ENCODE measurements at regions not wholly inside any gene's neighbourhood (a gene's known extent, or its start where the extent isn't known, plus 50 kb on each side); places are given as distances from the start of the nearest gene placed in this dataset.

DNA sequence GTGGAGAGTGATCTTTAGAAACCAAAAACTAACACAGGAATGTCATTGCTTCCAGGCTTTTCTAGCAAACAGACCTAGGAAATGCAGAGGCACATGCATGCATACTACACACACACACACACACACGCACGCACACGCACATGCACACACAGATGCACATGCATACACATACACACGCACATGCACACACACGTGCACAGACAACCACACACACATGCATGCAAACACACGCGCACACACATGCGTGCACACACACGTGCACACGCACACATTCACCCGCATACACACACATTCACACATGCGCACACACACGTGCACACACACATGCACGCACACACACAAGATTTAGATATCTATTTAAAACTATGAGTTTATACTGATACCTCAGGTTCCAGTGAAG is 379.5 kb downstream of the ZNF516 start:
- TF ChIP-seq ZNF384 (IDR thresholded peaks at IDR 0.05) (no peak), SUZ12 (IDR thresholded peaks at IDR 0.05) (no peak), NFRKB (IDR thresholded peaks at IDR 0.05) (no peak), ELF4 (IDR thresholded peaks at IDR 0.05) (no peak), HDGF (IDR thresholded peaks at IDR 0.05; ENCODE audit: borderline replicate concordance) (no peak), TARDBP (IDR thresholded peaks at IDR 0.05) (no peak), L3MBTL2 (conservative IDR thresholded peaks at IDR 0.05) (no peak), SP1 (IDR thresholded peaks at IDR 0.05) (no peak), FOXA1 (IDR thresholded peaks at IDR 0.05) (no peak), ARNT (IDR thresholded peaks at IDR 0.05) (no peak), FOXK2 (IDR thresholded peaks at IDR 0.05) (no peak)
- ChIA-PET POLR2A (no interaction called here), CTCF (no interaction called here)
- no peak for DNase-seq (ENCODE audit: extremely low spot score)

DNA sequence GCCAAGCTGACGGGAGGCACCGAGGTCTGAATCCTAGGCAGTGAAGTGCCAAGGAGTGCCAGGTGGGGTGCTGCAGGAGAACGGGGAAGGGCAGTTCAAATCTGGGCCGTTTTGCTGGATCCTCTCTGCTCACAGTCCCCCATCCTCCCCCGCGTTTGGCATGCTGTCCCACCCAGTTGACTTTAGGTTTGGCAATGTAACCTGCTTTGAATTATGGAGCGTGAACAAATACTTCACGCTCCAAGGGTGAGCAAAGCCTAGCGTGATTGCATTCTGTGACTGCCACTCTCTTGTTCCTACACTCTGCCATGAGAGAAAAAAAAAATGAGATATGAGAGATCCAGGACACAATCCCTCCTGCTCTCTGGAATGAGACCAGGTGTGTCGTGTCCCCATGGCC is 381.9 kb downstream of the ZNF516 start:
- DNase-seq (ENCODE audit: extremely low spot score) = no peak
- ChIA-PET CTCF (no interaction called here), POLR2A (no interaction called here)
- TF ChIP-seq BHLHE40 (IDR thresholded peaks at IDR 0.05; ENCODE audit: borderline replicate concordance) (no peak), ZNF384 (IDR thresholded peaks at IDR 0.05) (no peak), L3MBTL2 (conservative IDR thresholded peaks at IDR 0.05) (no peak), FOXA1 (IDR thresholded peaks at IDR 0.05) (no peak), SP1 (IDR thresholded peaks at IDR 0.05) (no peak), CTBP1 (IDR thresholded peaks at IDR 0.05; ENCODE audit: borderline replicate concordance) (no peak), HDGF (IDR thresholded peaks at IDR 0.05; ENCODE audit: borderline replicate concordance) (no peak), LEF1 (IDR thresholded peaks at IDR 0.05; ENCODE audit: borderline replicate concordance) (no peak), FOXK2 (IDR thresholded peaks at IDR 0.05) (no peak), ARNT (IDR thresholded peaks at IDR 0.05) (no peak), TARDBP (IDR thresholded peaks at IDR 0.05) (no peak)
- TF ChIP-seq, protein P1, sequence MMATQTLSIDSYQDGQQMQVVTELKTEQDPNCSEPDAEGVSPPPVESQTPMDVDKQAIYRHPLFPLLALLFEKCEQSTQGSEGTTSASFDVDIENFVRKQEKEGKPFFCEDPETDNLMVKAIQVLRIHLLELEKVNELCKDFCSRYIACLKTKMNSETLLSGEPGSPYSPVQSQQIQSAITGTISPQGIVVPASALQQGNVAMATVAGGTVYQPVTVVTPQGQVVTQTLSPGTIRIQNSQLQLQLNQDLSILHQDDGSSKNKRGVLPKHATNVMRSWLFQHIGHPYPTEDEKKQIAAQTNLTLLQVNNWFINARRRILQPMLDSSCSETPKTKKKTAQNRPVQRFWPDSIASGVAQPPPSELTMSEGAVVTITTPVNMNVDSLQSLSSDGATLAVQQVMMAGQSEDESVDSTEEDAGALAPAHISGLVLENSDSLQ (IDR thresholded peaks at IDR 0.05) = no peak

DNA sequence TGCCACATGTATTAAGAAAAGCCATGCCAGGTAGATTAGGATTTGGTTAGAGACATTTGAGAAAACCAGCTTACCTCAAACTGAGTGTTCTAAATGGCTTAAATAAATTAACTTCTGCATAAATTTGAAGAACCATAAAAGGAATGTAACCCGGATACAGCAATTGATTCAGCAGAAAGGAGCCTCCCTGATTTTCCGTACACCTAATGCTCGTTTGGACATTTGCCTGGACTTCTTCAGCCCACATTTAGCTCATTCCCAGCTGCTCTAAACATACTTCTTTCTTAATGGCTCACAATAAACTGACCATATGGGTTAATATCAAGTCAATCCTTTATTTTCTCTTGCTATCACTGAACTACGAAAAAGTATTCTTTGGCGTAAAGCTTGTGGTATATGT is 392.4 kb downstream of the ZNF516 start:
- TF ChIP-seq HDGF (IDR thresholded peaks at IDR 0.05; ENCODE audit: borderline replicate concordance) (no peak), ELF4 (IDR thresholded peaks at IDR 0.05) (no peak), ZNF384 (IDR thresholded peaks at IDR 0.05) (no peak), BHLHE40 (IDR thresholded peaks at IDR 0.05; ENCODE audit: borderline replicate concordance) (no peak)
- ChIA-PET POLR2A (no interaction called here), CTCF (no interaction called here)
- DNase-seq (ENCODE audit: extremely low spot score) = no peak

DNA sequence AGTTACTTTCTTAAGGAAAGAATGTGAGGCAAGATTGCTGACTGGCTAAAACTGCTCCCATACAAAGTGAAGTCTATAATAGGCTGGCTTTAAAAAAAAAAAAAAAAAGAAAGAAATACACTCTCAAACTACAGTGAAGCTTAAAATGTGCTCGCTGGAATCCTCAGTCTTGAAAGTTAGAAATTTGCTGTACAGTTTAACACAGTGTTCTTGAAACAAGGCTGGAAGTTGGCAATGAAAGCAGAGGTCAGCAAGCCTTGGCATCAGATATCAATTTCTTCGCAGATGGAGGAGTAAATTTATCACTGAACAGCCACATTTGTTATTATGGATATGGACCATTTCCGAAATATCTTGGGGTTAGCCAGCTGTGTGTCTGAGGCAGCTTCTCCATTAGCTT is 392.9 kb downstream of the ZNF516 start:
- no peak for DNase-seq (ENCODE audit: extremely low spot score)
- ChIA-PET POLR2A (no interaction called here), CTCF (no interaction called here)
- TF ChIP-seq FOXA1 (IDR thresholded peaks at IDR 0.05) (no peak), L3MBTL2 (conservative IDR thresholded peaks at IDR 0.05) (no peak), HDGF (IDR thresholded peaks at IDR 0.05; ENCODE audit: borderline replicate concordance) (no peak), ARNT (IDR thresholded peaks at IDR 0.05) (no peak), TARDBP (IDR thresholded peaks at IDR 0.05) (no peak), LEF1 (IDR thresholded peaks at IDR 0.05; ENCODE audit: borderline replicate concordance) (no peak), FOXM1 (IDR thresholded peaks at IDR 0.05; ENCODE audit: borderline replicate concordance) (no peak), ELF4 (IDR thresholded peaks at IDR 0.05) (no peak), SUZ12 (IDR thresholded peaks at IDR 0.05) (no peak), FOXK2 (IDR thresholded peaks at IDR 0.05) (no peak), NFRKB (IDR thresholded peaks at IDR 0.05) (no peak), SP1 (IDR thresholded peaks at IDR 0.05) (no peak), CTBP1 (IDR thresholded peaks at IDR 0.05; ENCODE audit: borderline replicate concordance) (no peak), BHLHE40 (IDR thresholded peaks at IDR 0.05; ENCODE audit: borderline replicate concordance) (no peak), ZNF384 (IDR thresholded peaks at IDR 0.05) (no peak)
- TF ChIP-seq, protein P1 (IDR thresholded peaks at IDR 0.05) = no peak

DNA sequence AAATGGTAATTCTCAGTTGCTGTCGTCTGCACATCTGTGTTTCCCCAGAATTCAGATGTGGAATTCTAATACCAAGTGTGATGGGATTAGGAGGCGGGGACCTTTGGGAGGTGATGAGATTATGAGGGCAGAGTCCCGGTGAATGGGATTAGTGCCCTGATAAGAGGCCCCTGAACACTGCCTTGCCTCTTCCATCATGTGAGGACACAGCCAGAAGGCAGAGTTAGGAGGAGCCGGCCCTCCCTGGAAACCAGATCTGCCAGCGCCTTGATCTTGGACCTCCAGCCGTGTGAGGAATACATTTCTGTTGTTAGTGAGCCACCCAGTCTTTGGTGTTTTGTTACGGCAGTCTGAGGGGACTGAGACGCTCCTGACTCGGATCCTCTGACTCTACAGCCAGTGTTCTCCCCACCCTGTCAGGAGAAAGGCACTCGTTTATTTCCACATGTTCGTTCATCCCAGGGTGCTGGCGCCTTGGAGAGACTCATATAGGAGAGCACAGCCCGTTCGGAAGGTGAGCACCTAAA is 395.0 kb downstream of the ZNF516 start:
- no peak for TF ChIP-seq FOXM1 (IDR thresholded peaks at IDR 0.05; ENCODE audit: borderline replicate concordance)
- no peak for TF ChIP-seq FOXA1 (IDR thresholded peaks at IDR 0.05)
- TF ChIP-seq ELF4 (IDR thresholded peaks at IDR 0.05) = no peak
- no peak for TF ChIP-seq LEF1 (IDR thresholded peaks at IDR 0.05; ENCODE audit: borderline replicate concordance)
- no peak for TF ChIP-seq SUZ12 (IDR thresholded peaks at IDR 0.05)
- no peak for TF ChIP-seq BHLHE40 (IDR thresholded peaks at IDR 0.05; ENCODE audit: borderline replicate concordance)
- no peak for TF ChIP-seq NFRKB (IDR thresholded peaks at IDR 0.05)
- TF ChIP-seq ZNF384 (IDR thresholded peaks at IDR 0.05) = no peak
- TF ChIP-seq L3MBTL2 (conservative IDR thresholded peaks at IDR 0.05) = no peak
- TF ChIP-seq TARDBP (IDR thresholded peaks at IDR 0.05) = no peak
- TF ChIP-seq SP1 (IDR thresholded peaks at IDR 0.05) = no peak
- TF ChIP-seq HDGF (IDR thresholded peaks at IDR 0.05; ENCODE audit: borderline replicate concordance) = no peak
- TF ChIP-seq CTBP1 (IDR thresholded peaks at IDR 0.05; ENCODE audit: borderline replicate concordance) = no peak
- TF ChIP-seq ARNT (IDR thresholded peaks at IDR 0.05) = no peak
- TF ChIP-seq, protein P1 (IDR thresholded peaks at IDR 0.05) = no peak
- no peak for TF ChIP-seq FOXK2 (IDR thresholded peaks at IDR 0.05)
- CTCF ChIA-PET = no interaction called here
- POLR2A ChIA-PET = no interaction called here
- DNase-seq (ENCODE audit: extremely low spot score) = no peak

DNA sequence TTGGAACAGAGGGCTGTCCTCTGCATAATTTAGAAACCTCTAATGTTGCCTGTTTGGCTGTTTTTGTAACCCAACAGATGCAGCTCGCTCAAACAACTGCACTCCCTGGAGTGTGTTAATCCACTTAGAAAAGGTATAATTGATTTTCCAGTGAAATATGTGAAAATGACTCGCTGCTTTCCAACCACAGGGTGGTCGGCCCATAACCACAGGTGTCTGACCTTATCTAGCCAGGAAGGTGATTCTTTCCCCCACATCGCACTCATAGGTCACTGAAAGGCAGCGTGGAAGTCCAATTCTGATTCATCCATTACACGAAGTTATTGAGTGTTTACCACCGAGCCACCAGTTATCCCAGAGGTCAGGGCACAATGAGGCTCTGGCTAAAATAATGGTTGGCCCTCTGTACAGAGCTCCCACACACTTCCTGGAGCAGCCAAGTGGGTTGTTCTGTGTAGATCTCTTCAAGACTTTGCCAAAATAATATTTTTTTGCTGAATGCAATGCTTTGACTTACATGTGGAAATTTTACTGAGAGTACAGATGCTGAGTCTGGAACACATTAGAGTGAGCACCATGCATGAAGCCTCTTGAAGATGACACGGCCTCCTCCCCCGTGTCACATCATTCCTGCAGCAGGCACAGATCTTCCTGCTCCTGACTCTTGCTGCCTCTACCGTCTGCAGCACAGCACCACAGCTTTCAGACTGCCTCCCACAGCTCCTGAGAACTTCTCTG is 396.2 kb downstream of the ZNF516 start:
- CTCF ChIA-PET = interaction anchor here (0.6 kb wide), 1 partner anchor 919 kb away, joined by 3 read pairs; no protein-coding TSS in a partner anchor
- POLR2A ChIA-PET = no interaction called here

More for the DNA sequence above, 396.2 kb downstream of the ZNF516 start:
- DNase-seq (ENCODE audit: extremely low spot score) = no peak
- no peak for TF ChIP-seq NFRKB (IDR thresholded peaks at IDR 0.05)
- TF ChIP-seq, protein P1 (IDR thresholded peaks at IDR 0.05) = no peak
- no peak for TF ChIP-seq HDGF (IDR thresholded peaks at IDR 0.05; ENCODE audit: borderline replicate concordance)
- TF ChIP-seq SUZ12 (IDR thresholded peaks at IDR 0.05) = no peak
- no peak for TF ChIP-seq BHLHE40 (IDR thresholded peaks at IDR 0.05; ENCODE audit: borderline replicate concordance)
- TF ChIP-seq LEF1 (IDR thresholded peaks at IDR 0.05; ENCODE audit: borderline replicate concordance) = no peak
- TF ChIP-seq FOXK2 (IDR thresholded peaks at IDR 0.05) = no peak
- TF ChIP-seq FOXM1 (IDR thresholded peaks at IDR 0.05; ENCODE audit: borderline replicate concordance) = no peak
- no peak for TF ChIP-seq TARDBP (IDR thresholded peaks at IDR 0.05)
- no peak for TF ChIP-seq ELF4 (IDR thresholded peaks at IDR 0.05)
- TF ChIP-seq ZNF384 (IDR thresholded peaks at IDR 0.05) = no peak
- TF ChIP-seq FOXA1 (IDR thresholded peaks at IDR 0.05) = no peak
